HL-60 (cell line): ENCODE measurements at regions not wholly inside any gene's neighbourhood (a gene's known extent, or its start where the extent isn't known, plus 50 kb on each side); places are given as distances from the start of the nearest gene placed in this dataset.

Source experiments
- DNase-seq, 2 experiments: peaks; one replicate each; pipeline ENCODE4 v3.0.0-alpha.2; 2010 to 2020; ENCODE audit warnings: low read depth in 1 of 2, low spot score in 1 of 2
- H3K27ac ChIP-seq: fragments of 250-450 bp; sonication (Bioruptor Pico); replicated peaks from 2 replicates; pipeline ENCODE4 v1.5.1; 2020; ENCODE audit warnings: mild to moderate bottlenecking, moderate library complexity
- H3K27me3 ChIP-seq: fragments of 250-450 bp; sonication (Bioruptor Pico); 2 replicates; pipeline ENCODE4 v1.5.1; 2021; ENCODE audit warnings: mild to moderate bottlenecking, moderate library complexity; ENCODE audit not compliant: insufficient read depth, poor library complexity, severe bottlenecking
- H3K4me3 ChIP-seq: replicated peaks from 2 replicates; pipeline ENCODE4 v1.5.1; 2011; ENCODE audit warnings: mild to moderate bottlenecking, control low read depth, low read length; ENCODE audit not compliant: insufficient read depth
- GABPA ChIP-seq: IDR thresholded peaks from 2 replicates; pipeline ENCODE4 v1.6.1; 2012; ENCODE audit warnings: low read depth
- POLR2AphosphoS5 ChIP-seq: IDR thresholded peaks from 2 replicates; pipeline ENCODE4 v1.6.1; 2012; ENCODE audit warnings: low read depth
- SPI1 ChIP-seq: IDR thresholded peaks from 2 replicates; pipeline ENCODE4 v1.6.1; 2012; ENCODE audit warnings: low read depth, mild to moderate bottlenecking, borderline replicate concordance
- TF ChIP-seq, protein P1 (sequence below): IDR thresholded peaks from 2 replicates; pipeline ENCODE4 v1.6.1; 2012; ENCODE audit warnings: low read depth; ENCODE audit not compliant: insufficient replicate concordance
- TF ChIP-seq, protein P2 (sequence below): IDR thresholded peaks from one replicate; pipeline ENCODE4 v1.5.1; 2011; ENCODE audit warnings: low read length, control low read depth, inconsistent platforms; ENCODE audit not compliant: insufficient read depth

DNA sequence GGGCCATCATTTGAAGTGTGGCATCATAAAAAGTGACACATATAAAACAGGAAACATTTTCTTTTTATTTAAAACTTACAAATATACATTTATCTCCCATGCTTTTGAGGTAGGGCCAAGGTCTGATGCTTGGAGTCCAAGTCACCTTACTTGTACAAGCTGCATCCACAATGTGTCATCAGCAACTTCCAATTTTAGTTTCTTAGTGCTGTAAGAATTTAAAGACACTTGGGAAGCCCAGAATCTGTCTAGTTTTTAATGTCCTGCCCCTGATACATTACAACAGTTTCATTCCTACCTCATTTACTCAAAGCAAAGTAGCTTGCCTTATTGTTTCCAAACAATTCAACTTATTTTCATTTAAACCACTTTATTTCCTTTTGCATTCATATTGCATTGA lies 297.7 kb downstream of the MTX2 start:
- no peak for TF ChIP-seq POLR2AphosphoS5
- TF ChIP-seq, protein P1, sequence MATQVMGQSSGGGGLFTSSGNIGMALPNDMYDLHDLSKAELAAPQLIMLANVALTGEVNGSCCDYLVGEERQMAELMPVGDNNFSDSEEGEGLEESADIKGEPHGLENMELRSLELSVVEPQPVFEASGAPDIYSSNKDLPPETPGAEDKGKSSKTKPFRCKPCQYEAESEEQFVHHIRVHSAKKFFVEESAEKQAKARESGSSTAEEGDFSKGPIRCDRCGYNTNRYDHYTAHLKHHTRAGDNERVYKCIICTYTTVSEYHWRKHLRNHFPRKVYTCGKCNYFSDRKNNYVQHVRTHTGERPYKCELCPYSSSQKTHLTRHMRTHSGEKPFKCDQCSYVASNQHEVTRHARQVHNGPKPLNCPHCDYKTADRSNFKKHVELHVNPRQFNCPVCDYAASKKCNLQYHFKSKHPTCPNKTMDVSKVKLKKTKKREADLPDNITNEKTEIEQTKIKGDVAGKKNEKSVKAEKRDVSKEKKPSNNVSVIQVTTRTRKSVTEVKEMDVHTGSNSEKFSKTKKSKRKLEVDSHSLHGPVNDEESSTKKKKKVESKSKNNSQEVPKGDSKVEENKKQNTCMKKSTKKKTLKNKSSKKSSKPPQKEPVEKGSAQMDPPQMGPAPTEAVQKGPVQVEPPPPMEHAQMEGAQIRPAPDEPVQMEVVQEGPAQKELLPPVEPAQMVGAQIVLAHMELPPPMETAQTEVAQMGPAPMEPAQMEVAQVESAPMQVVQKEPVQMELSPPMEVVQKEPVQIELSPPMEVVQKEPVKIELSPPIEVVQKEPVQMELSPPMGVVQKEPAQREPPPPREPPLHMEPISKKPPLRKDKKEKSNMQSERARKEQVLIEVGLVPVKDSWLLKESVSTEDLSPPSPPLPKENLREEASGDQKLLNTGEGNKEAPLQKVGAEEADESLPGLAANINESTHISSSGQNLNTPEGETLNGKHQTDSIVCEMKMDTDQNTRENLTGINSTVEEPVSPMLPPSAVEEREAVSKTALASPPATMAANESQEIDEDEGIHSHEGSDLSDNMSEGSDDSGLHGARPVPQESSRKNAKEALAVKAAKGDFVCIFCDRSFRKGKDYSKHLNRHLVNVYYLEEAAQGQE, result no peak
- no peak for TF ChIP-seq SPI1
- TF ChIP-seq, protein P2, sequence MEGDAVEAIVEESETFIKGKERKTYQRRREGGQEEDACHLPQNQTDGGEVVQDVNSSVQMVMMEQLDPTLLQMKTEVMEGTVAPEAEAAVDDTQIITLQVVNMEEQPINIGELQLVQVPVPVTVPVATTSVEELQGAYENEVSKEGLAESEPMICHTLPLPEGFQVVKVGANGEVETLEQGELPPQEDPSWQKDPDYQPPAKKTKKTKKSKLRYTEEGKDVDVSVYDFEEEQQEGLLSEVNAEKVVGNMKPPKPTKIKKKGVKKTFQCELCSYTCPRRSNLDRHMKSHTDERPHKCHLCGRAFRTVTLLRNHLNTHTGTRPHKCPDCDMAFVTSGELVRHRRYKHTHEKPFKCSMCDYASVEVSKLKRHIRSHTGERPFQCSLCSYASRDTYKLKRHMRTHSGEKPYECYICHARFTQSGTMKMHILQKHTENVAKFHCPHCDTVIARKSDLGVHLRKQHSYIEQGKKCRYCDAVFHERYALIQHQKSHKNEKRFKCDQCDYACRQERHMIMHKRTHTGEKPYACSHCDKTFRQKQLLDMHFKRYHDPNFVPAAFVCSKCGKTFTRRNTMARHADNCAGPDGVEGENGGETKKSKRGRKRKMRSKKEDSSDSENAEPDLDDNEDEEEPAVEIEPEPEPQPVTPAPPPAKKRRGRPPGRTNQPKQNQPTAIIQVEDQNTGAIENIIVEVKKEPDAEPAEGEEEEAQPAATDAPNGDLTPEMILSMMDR, result no peak
- TF ChIP-seq GABPA, result no peak
- Histone ChIP-seq H3K27ac (no peak overlapping the region), H3K27me3 (peaks cover 6% of the 10 kb centered on the region), H3K4me3 (no peak overlapping the region)
- no peak for DNase-seq

- TF ChIP-seq GABPA (no peak), SPI1 (no peak), POLR2AphosphoS5 (no peak)
- TF ChIP-seq, protein P1, result no peak
- TF ChIP-seq, protein P2, result no peak
- H3K4me3 ChIP-seq, result no peak overlapping the region
- peaks cover 6% of the 10 kb centered on the region for H3K27me3 ChIP-seq
- DNase-seq, result no peak
- H3K27ac ChIP-seq, result no peak overlapping the region
These were observed 298.1 kb downstream of the MTX2 start for GRCh38 chr2:176567361-176567760.

DNA sequence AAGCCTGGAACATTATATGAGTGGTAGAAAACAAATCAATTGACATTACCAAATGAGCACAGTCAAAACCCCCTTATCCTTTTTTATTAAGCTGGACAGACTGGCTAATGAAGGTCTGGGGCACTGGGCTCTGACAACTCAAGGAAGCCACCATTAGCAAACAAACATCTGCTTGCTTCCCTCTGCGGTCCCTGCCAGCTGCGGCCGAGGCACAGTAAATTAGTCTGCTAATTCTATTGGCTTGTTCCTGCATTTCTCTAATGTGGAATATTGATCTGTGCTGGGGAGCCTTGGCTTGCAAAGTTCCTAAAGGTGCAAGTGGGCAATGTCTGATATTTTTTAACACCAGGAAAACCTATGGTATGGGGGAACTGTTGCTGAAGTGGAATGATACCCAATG lies 300.3 kb downstream of the MTX2 start:
- no peak for DNase-seq
- TF ChIP-seq, protein P1, result no peak
- TF ChIP-seq, protein P2, result no peak
- TF ChIP-seq GABPA (no peak), SPI1 (no peak), POLR2AphosphoS5 (no peak)
- no peak overlapping the region for H3K4me3 ChIP-seq
- no peak overlapping the region for H3K27ac ChIP-seq
- peaks cover 6% of the 10 kb centered on the region for H3K27me3 ChIP-seq
